GM18507 (cell line): ENCODE measurements at regions not wholly inside any gene's neighbourhood (a gene's known extent, or its start where the extent isn't known, plus 50 kb on each side); places are given as distances from the start of the nearest gene placed in this dataset.
"Not testable (repeated sequence)": the region's sequence is repeated elsewhere in the genome, so short reads cannot be mapped to it uniquely, and the experiment has no call there.

ENCODE experiments used
- DNase-seq: peaks from one replicate; pipeline ENCODE4 v3.0.0; 2011; ENCODE audit warnings: low read depth; ENCODE audit not compliant: insufficient read length; ENCODE audit errors: extremely low spot score
- FAIRE-seq: peaks from 2 replicates; lab custom pipeline; 2011; peaks lifted over from hg19 to GRCh38; lab: Jason Lieb, UNC

GRCh38 chr16:66019502-66019901 lies 347.0 kb upstream of the CDH5 start:
- not testable (repeated sequence) for FAIRE-seq, DNase-seq

GRCh38 chr16:66014221-66014620 lies 352.3 kb upstream of the CDH5 start:
- FAIRE-seq, result no peak
- no peak for DNase-seq

GRCh38 chr16:66013486-66013885 lies 353.0 kb upstream of the CDH5 start:
- DNase-seq, result no peak
- no peak for FAIRE-seq

GRCh38 chr16:66008136-66008535 lies 358.4 kb upstream of the CDH5 start:
- DNase-seq (no peak), FAIRE-seq (no peak)

DNA sequence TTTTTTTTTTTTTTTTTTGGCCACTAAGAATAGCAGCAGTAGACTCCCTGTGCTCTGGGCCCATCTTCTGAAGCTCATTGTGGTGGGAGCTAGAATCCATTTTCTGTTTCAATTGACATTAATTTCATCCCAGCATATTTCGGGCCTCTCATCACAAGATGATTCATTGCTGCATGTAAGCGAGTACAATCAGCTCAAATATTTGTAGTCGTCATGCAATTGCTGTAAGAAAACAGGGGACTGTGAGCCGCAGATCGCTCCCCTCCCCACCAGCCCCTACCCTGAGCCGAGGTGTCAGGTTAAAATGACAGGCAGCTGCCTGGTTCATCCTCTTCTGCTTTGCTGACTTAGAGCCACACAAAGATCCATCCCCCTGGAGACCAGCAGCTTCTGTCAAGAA lies 358.8 kb upstream of the CDH5 start:
- no peak for FAIRE-seq

DNA sequence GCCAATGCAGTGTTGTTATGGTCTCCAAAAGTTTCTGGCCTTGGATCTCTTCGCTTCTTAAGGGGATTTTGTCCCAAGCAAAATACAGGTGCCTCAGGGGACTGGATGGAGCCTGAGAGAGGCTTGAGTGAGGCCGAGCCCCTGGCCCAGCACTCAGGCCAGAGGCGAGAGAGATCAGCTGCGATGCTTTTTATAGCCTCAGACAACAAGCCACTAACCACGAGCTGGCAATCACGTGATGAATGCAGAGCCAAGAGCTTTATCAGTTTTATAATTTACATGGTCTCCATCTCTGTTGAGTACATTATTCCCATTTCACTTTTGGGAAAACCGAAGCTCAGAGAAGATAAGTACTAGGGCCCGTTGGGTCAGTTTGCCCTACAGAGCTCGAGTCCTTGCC lies 360.0 kb upstream of the CDH5 start:
- no peak for DNase-seq
- no peak for FAIRE-seq

More for the DNA sequence above, 358.8 kb upstream of the CDH5 start:
- DNase-seq, result no peak

- DNase-seq, result no peak
Measured at GRCh38 chr16:66004699-66005098, 361.8 kb upstream of the CDH5 start.

DNA sequence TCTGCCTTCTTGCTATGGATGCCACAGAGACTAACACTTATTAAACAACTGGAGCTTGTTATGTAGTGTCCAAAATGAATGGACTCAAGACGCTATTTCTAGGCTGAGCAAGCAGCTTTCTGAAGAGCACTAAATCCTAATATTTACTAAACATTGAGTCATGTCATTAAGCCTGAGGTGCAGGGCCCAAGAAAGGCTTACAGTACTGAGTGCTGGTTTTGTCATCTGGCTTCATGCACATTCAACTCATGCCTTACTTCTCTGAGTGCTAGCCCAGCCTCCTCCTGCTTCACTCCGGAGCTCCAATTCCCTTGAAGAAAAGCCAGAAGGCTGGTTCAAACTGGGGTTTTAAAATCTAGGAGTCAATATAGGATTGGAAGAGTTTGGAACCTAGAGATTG lies 363.3 kb upstream of the CDH5 start:
- no peak for FAIRE-seq
- DNase-seq, result no peak

More at GRCh38 chr16:66004699-66005098, 361.8 kb upstream of the CDH5 start:
- FAIRE-seq, result no peak

GRCh38 chr16:66002601-66003000 lies 363.9 kb upstream of the CDH5 start:
- DNase-seq, result no peak
- FAIRE-seq, result no peak

- FAIRE-seq (no peak), DNase-seq (no peak)
Measured at GRCh38 chr16:66001432-66001831, 365.1 kb upstream of the CDH5 start.

DNA sequence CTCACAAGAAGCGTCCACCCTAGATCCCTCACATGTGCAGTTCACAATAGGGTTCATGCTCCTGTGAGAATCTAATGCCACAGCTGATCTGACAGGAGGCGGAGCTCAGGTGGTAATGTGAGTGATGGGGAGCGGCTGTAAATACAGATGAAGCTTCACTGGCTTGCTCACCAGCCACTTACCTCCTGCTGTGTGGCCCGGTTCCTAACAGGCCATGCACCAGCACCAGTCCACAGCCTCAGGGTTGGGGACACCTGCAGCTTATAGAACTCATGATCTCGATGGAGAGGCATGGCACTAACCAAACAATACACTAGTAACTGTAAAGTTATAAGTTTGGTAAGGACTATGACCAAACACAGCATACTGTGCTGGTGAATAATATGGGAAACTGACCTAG lies 368.0 kb upstream of the CDH5 start:
- no peak for FAIRE-seq
- no peak for DNase-seq

DNA sequence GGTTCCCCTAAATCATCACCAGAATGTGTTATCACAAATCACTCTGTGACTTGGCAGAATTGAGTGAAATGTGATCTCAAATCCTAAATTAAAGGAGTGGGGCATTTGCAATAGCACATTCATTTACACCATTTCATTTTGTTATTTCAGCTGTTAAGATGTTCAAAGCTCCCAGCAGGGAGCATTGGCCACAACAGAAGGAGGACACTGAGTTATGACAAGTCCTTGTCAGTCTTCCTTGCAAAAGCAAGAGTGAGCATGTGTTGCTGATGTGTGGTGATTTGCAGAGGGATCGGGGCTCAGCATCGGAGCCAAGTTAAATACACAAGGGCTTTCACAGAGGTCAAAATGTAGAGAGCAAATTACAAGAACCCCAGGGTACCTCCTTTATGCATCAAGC lies 372.2 kb upstream of the CDH5 start:
- no peak for FAIRE-seq

DNA sequence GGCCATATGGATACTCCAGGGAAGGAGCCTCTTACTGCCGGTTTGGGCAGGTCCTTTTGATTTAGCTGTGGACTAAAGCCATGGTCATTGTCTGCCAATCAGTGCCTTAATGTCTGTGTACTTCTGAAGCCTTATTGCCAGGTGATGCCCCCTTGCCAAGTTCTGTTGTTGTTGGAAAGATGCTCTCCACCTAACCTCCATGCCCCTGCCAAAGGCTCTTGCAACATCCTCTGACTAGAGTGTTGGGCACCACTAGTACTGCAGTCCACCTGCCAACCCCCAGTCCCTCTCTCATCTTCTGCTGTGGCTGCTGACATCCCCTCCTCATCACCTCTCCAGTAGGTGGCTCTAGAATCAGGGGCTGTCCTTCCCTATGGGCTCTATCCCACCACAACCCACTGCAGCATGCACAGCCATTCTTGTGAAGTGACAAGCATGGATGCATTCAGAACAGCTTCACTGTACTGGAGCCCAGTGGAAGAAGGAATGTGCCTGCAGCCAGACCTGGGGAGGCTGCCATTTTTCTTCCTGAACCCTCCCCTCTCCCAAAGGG lies 375.3 kb upstream of the CDH5 start:
- FAIRE-seq (no peak), DNase-seq (no peak)

More for the DNA sequence above, 372.2 kb upstream of the CDH5 start:
- no peak for DNase-seq

- FAIRE-seq, result no peak
- DNase-seq, result no peak
Measured at GRCh38 chr16:65989861-65990604, 376.5 kb upstream of the CDH5 start.

- DNase-seq (no peak), FAIRE-seq (no peak)
Measured at GRCh38 chr16:65988024-65988595, 378.4 kb upstream of the CDH5 start.

GRCh38 chr16:65984296-65984695 lies 382.2 kb upstream of the CDH5 start:
- FAIRE-seq, result no peak

GRCh38 chr16:65981057-65981456 lies 385.4 kb upstream of the CDH5 start:
- FAIRE-seq (no peak), DNase-seq (no peak)

More at GRCh38 chr16:65984296-65984695, 382.2 kb upstream of the CDH5 start:
- DNase-seq, result no peak

GRCh38 chr16:65975049-65975708 lies 391.3 kb upstream of the CDH5 start:
- DNase-seq (no peak), FAIRE-seq (no peak)

- no peak for DNase-seq
- no peak for FAIRE-seq
Measured at GRCh38 chr16:65967376-65967775, 399.1 kb upstream of the CDH5 start.

DNA sequence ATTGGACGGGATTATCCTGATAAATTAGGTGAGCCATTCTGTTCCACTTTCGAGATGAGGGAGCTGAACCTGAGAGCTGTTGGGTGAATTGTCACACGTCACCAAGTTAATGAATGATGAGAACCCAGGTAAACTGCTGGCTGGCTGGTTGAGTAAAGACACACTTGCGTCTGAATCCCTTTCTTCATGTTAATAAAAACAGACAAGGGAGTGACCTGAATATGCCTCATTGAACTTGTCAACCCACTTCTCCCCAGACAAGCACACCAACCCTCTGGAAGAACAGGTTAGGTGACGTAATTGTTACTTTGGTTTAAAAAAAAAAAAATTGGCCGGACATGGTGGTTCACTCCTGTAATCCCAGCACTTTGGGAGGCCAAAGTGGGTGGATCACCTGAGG lies 400.9 kb upstream of the CDH5 start:
- no peak for FAIRE-seq
- no peak for DNase-seq
